HepG2 (cell line): ENCODE measurements at regions not wholly inside any gene's neighbourhood (a gene's known extent, or its start where the extent isn't known, plus 50 kb on each side); places are given as distances from the start of the nearest gene placed in this dataset.

Experiments used
- ATAC-seq: fragments of 200-7000 bp; cut with Tn5 transposase; 3 replicates; pipeline ENCODE4 v1.9.1; 2020; ENCODE audit warnings: mild to moderate bottlenecking, moderate library complexity
- BruUV-seq: library from RNA; stranded (reverse); fragments of 400-500 nt; replicated peaks from 2 replicates; lab custom pipeline; 2021; lab: Mats Ljungman, UMichigan
- CTCF ChIA-PET: fragments of 300-600 bp; formaldehyde crosslinking; extraction: SDS; loops from one replicate; lab custom pipeline; 2021; ENCODE audit warnings: low total read pairs, inconsistent platforms, low intra/inter-chr PET ratio; lab: Yijun Ruan, JAX
- POLR2A ChIA-PET: fragments of 350-600 bp; sonication (Branson Sonifier 250); formaldehyde crosslinking; loops from one replicate; lab custom pipeline; 2020; ENCODE audit warnings: antibody characterized with exemption, inconsistent platforms; lab: Yijun Ruan, JAX
- DNase-seq: peaks from one replicate; pipeline ENCODE4 v3.0.0-alpha.2; 2015; ENCODE audit warnings: low spot score
- FAIRE-seq: peaks from 3 replicates; lab custom pipeline; 2011; peaks lifted over from hg19 to GRCh38; lab: Jason Lieb, UNC
- H2AFZ ChIP-seq: one replicate; pipeline ENCODE4 v1.6.1; 2011; ENCODE audit warnings: low read length, inconsistent platforms
- H3K27ac ChIP-seq: fragments of 300-600 bp; 3 replicates; pipeline ENCODE4 v1.8.0; 2011; ENCODE audit warnings: mixed run types, mild to moderate bottlenecking, mixed read lengths, low read length, inconsistent platforms; ENCODE audit not compliant: insufficient read depth; ENCODE audit errors: extremely low read length
- H3K27me3 ChIP-seq, 2 experiments: fragments of 200-600 bp in 1 of 2; 2 replicates in 1 of 2; 3 replicates in 1 of 2; pipeline versions ENCODE4 v1.6.0 to v1.8.0; 2011; ENCODE audit warnings: low read length in 2 of 2, mild to moderate bottlenecking in 2 of 2, moderate library complexity in 2 of 2, inconsistent platforms in 1 of 2; ENCODE audit not compliant: insufficient read depth in 2 of 2, control insufficient read depth in 1 of 2
- H3K36me3 ChIP-seq, 2 experiments: fragments of 200-600 bp in 1 of 2; replicated peaks in 1 of 2; 2 replicates in 1 of 2; 3 replicates in 1 of 2; pipeline versions ENCODE4 v1.5.1 to v1.8.0; 2011; ENCODE audit warnings: low read length in 2 of 2, inconsistent platforms in 1 of 2; ENCODE audit not compliant: insufficient read depth in 2 of 2, control insufficient read depth in 1 of 2
- H3K4me1 ChIP-seq: 2 replicates; pipeline ENCODE4 v1.5.1; 2012; ENCODE audit warnings: low read length, inconsistent platforms; ENCODE audit not compliant: insufficient read depth
- H3K4me2 ChIP-seq: 2 replicates; pipeline ENCODE4 v1.6.0; 2011; ENCODE audit warnings: low read depth, low read length, inconsistent platforms
- H3K4me3 ChIP-seq, 3 experiments: fragments of 200-600 bp in 1 of 3; sonication (generic), shearing (Covaris generic) in 1 of 3; replicated peaks in 1 of 3; 2 replicates each; pipeline ENCODE4 v1.5.1; 2011 to 2016; ENCODE audit warnings: low read length in 3 of 3, inconsistent platforms in 2 of 3, low read depth in 2 of 3, mild to moderate bottlenecking in 2 of 3, control low read depth in 1 of 3, mixed read lengths in 1 of 3; ENCODE audit not compliant: insufficient read depth in 1 of 3
- H3K79me2 ChIP-seq: one replicate; pipeline ENCODE4 v1.6.1; 2011; ENCODE audit warnings: low read length, inconsistent platforms; ENCODE audit not compliant: insufficient read depth
- H3K9ac ChIP-seq: 2 replicates; pipeline ENCODE4 v1.6.0; 2011; ENCODE audit warnings: mild to moderate bottlenecking, low read depth, low read length, inconsistent platforms; ENCODE audit not compliant: insufficient read depth
- H3K9me3 ChIP-seq: 2 replicates; pipeline ENCODE4 v1.5.1; 2012; ENCODE audit warnings: mild to moderate bottlenecking, low read length
- H4K20me1 ChIP-seq: 2 replicates; pipeline ENCODE4 v1.6.0; 2011; ENCODE audit warnings: inconsistent platforms, mild to moderate bottlenecking, low read length, moderate library complexity; ENCODE audit not compliant: insufficient read depth
- ATF3 ChIP-seq: sonication (generic); formaldehyde crosslinking; IDR thresholded peaks from 2 replicates; pipeline ENCODE4 v1.4.0; 2020; ENCODE audit warnings: missing genetic modification reagents
- ATF7 ChIP-seq, 2 experiments: fragments of 450-650 bp in 1 of 2; sonication (generic) in 1 of 2; formaldehyde crosslinking in 1 of 2; IDR thresholded peaks; 2 replicates each; pipeline versions ENCODE4 v1.4.0 to v1.6.1; 2016 to 2020; ENCODE audit warnings: antibody characterized with exemption in 1 of 2, mild to moderate bottlenecking in 1 of 2, missing genetic modification reagents in 1 of 2
- CREB1 ChIP-seq, 2 experiments: fragments of 450-650 bp in 1 of 2; IDR thresholded peaks; 2 replicates each; pipeline ENCODE4 v1.6.1; 2016 to 2017; ENCODE audit warnings: control low read depth in 1 of 2, mild to moderate bottlenecking in 1 of 2, missing compliant biosample characterization in 1 of 2, missing genetic modification characterization in 1 of 2
- KMT2B ChIP-seq: IDR thresholded peaks from 2 replicates; pipeline ENCODE4 v1.6.1; 2016; ENCODE audit warnings: missing genetic modification reagents, missing compliant biosample characterization
- MED1 ChIP-seq: sonication (generic); formaldehyde crosslinking; IDR thresholded peaks from 2 replicates; pipeline ENCODE4 v1.4.0; 2020; ENCODE audit warnings: missing genetic modification reagents
- TFE3 ChIP-seq: IDR thresholded peaks from 2 replicates; pipeline ENCODE4 v1.6.1; 2016
- ZNF263 ChIP-seq: sonication (generic); formaldehyde crosslinking; IDR thresholded peaks from 2 replicates; pipeline ENCODE4 v1.4.0; 2020; ENCODE audit warnings: missing genetic modification reagents
- WGBS: methylation state at CpG from one replicate; pipeline ENCODE4 v1.1.6; 2017; ENCODE audit warnings: low lambda C conversion rate; 5-methylcytosine and 5-hydroxymethylcytosine counted together
- in situ Hi-C: cut with HindIII; loops from 2 replicates; pipeline ENCODE4 v1.10.0; 2017; ENCODE audit warnings: low pct_unique_long_range_greater_than_20kb; ENCODE audit not compliant: extremely low pct_ligation_motif_present
- intact Hi-C: fragments of 100-400 bp; cut with micrococcal nuclease; formaldehyde crosslinking; loops from one replicate; pipeline ENCODE4 v1.10.0; 2022; ENCODE audit not compliant: unreplicated experiment

GRCh38 chr9:19690128-19690527 is 98.7 kb downstream of the SLC24A2 start:
- in situ Hi-C loops, result no loop called here
- WGBS, result 16% methylated on average over 5 of the region's 5 CpGs

GRCh38 chr9:19689328-19690101 is 99.3 kb downstream of the SLC24A2 start:
- no TSS peak for BruUV-seq
- Histone ChIP-seq H3K4me2 (no peak overlapping the region), H3K27ac (no peak overlapping the region), H2AFZ (no peak overlapping the region), H3K9ac (no peak overlapping the region), H3K4me1 (no peaks in the 10 kb centered on the region), H3K4me3 (no peak overlapping the region), H4K20me1 (no peaks in the 10 kb centered on the region), H3K27me3 (no peaks in the 10 kb centered on the region), H3K9me3 (peaks cover 16% of the 10 kb centered on the region; the same call in 1 of the 2 replicates), H3K79me2 (no peaks in the 10 kb centered on the region), H3K36me3 (no peaks in the 10 kb centered on the region)
- ChIA-PET POLR2A (no interaction called here), CTCF (no interaction called here)
- TF ChIP-seq ATF3 (no peak), CREB1 (IDR thresholded peaks at IDR 0.05) (peak; percentile 93), CREB1 (CRISPR knock-in tag; IDR thresholded peaks at IDR 0.05) (no peak), ATF7 (IDR thresholded peaks at IDR 0.05) (peak; percentile 99), ATF7 (CRISPR knock-in tag; IDR thresholded peaks at IDR 0.05) (no peak)
- intact Hi-C loops (no loop called here), in situ Hi-C loops (loop anchor here (10.0 kb wide), 1 partner anchor 65 kb away; no protein-coding TSS in a partner anchor)
- ATAC-seq (no peak), FAIRE-seq (no peak), DNase-seq (no peak)
- 6% methylated on average over 4 of the region's 4 CpGs for WGBS

More at GRCh38 chr9:19690128-19690527, 98.7 kb downstream of the SLC24A2 start:
- DNase-seq (no peak), ATAC-seq (no peak), FAIRE-seq (no peak)
- TF ChIP-seq MED1 (CRISPR knock-in tag), result no peak
- no peak for TF ChIP-seq TFE3 (CRISPR knock-in tag)
- TF ChIP-seq ZNF263 (CRISPR knock-in tag), result no peak
- no peak for TF ChIP-seq KMT2B (CRISPR knock-in tag)
- no peaks in the 10 kb centered on the region for H3K36me3 ChIP-seq
- intact Hi-C loops, result no loop called here
- no peak overlapping the region for H3K4me3 ChIP-seq
- no peak overlapping the region for H3K27ac ChIP-seq
- ChIA-PET POLR2A (no interaction called here), CTCF (no interaction called here)
- no peaks in the 10 kb centered on the region for H3K27me3 ChIP-seq
- peaks cover 16% of the 10 kb centered on the region; the same call in 1 of the 2 replicates for H3K9me3 ChIP-seq
- BruUV-seq, result no TSS peak
- no peaks in the 10 kb centered on the region for H3K79me2 ChIP-seq
- no peak overlapping the region for H2AFZ ChIP-seq
- no peaks in the 10 kb centered on the region for H3K4me1 ChIP-seq
- H4K20me1 ChIP-seq, result no peaks in the 10 kb centered on the region
- H3K9ac ChIP-seq, result no peak overlapping the region
- H3K4me2 ChIP-seq, result no peak overlapping the region
